H1 (cell line): ENCODE measurements at regions not wholly inside any gene's neighbourhood (a gene's known extent, or its start where the extent isn't known, plus 50 kb on each side); places are given as distances from the start of the nearest gene placed in this dataset.

Source experiments
- CTCF ChIA-PET: fragments of 300-600 bp; sonication (Branson Sonifier 250); formaldehyde crosslinking; loops from one replicate; lab custom pipeline; 2021; ENCODE audit not compliant: partially characterized antibody; lab: Charles Lee
- POLR2A ChIA-PET: fragments of 300-600 bp; sonication (Branson Sonifier 250); formaldehyde crosslinking; loops from one replicate; lab custom pipeline; 2021; ENCODE audit warnings: inconsistent platforms; ENCODE audit not compliant: partially characterized antibody; lab: Charles Lee
- DNase-seq, 2 experiments: peaks; one replicate each; pipeline versions ENCODE4 v3.0.0 to v3.0.0-alpha.2; 2010 to 2022; ENCODE audit warnings: low spot score in 2 of 2, low read depth in 1 of 2, mixed read lengths in 1 of 2
- FAIRE-seq: peaks from 2 replicates; lab custom pipeline; 2011; peaks lifted over from hg19 to GRCh38; lab: Jason Lieb, UNC
- H2AFZ ChIP-seq: 2 replicates; pipeline ENCODE4 v1.8.1; 2012; ENCODE audit warnings: low read length, inconsistent platforms
- H2AK5ac ChIP-seq: 2 replicates; pipeline ENCODE4 v1.6.1; 2013; ENCODE audit warnings: low read depth, low read length
- H2BK120ac ChIP-seq: replicated peaks from 2 replicates; pipeline ENCODE3; 2013; ENCODE audit warnings: low read depth, low read length, inconsistent platforms
- H2BK12ac ChIP-seq: 2 replicates; pipeline ENCODE4 v1.6.1; 2013; ENCODE audit warnings: low read depth, low read length
- H2BK15ac ChIP-seq: 2 replicates; pipeline ENCODE4 v1.6.1; 2013; ENCODE audit warnings: low read length
- H2BK20ac ChIP-seq: 2 replicates; pipeline ENCODE4 v1.6.1; 2013; ENCODE audit warnings: low read length
- H2BK5ac ChIP-seq: 2 replicates; pipeline ENCODE4 v1.6.1; 2013; ENCODE audit warnings: low read depth, low read length
- H3K14ac ChIP-seq: 2 replicates; pipeline ENCODE4 v1.6.1; 2013; ENCODE audit warnings: inconsistent platforms; ENCODE audit not compliant: insufficient read length
- H3K18ac ChIP-seq: 2 replicates; pipeline ENCODE4 v1.6.1; 2013; ENCODE audit warnings: low read length; ENCODE audit errors: extremely low read depth
- H3K23ac ChIP-seq: 2 replicates; pipeline ENCODE4 v1.6.1; 2013; ENCODE audit warnings: inconsistent platforms; ENCODE audit not compliant: insufficient read length
- H3K23me2 ChIP-seq: 2 replicates; pipeline ENCODE4 v1.6.1; 2013; ENCODE audit warnings: low read depth, low read length
- H3K27ac ChIP-seq: 2 replicates; pipeline ENCODE4 v1.6.1; 2011; ENCODE audit warnings: low read depth, low read length, inconsistent platforms
- H3K27me3 ChIP-seq, 4 experiments: replicated peaks in 1 of 4; 1 replicate in 1 of 4; 2 replicates in 3 of 4; pipeline versions ENCODE4 v1.6.1 to v1.8.1; 2011 to 2013; ENCODE audit warnings: low read length in 3 of 4, mild to moderate bottlenecking in 3 of 4, inconsistent platforms in 2 of 4, mixed read lengths in 2 of 4, moderate library complexity in 1 of 4; ENCODE audit not compliant: control insufficient read depth in 3 of 4, insufficient read depth in 3 of 4; ENCODE audit errors: extremely low read depth in 1 of 4
- H3K36me3 ChIP-seq, 4 experiments: 2 replicates each; pipeline versions ENCODE4 v1.6.1 to v1.8.1; 2011 to 2013; ENCODE audit warnings: mild to moderate bottlenecking in 4 of 4, low read length in 3 of 4, moderate library complexity in 2 of 4, control low read depth in 1 of 4, inconsistent platforms in 1 of 4; ENCODE audit not compliant: insufficient read depth in 4 of 4, control insufficient read depth in 2 of 4
- H3K4ac ChIP-seq: replicated peaks from 2 replicates; pipeline ENCODE3; 2013; ENCODE audit warnings: low read length, low read depth, mixed read lengths, inconsistent platforms; ENCODE audit not compliant: insufficient read length
- H3K4me1 ChIP-seq, 4 experiments: replicated peaks in 1 of 4; 1 replicate in 1 of 4; 2 replicates in 3 of 4; pipeline versions ENCODE4 v1.6.1 to v1.8.1; 2011 to 2013; ENCODE audit warnings: low read length in 3 of 4, inconsistent platforms in 2 of 4, mixed read lengths in 1 of 4; ENCODE audit not compliant: insufficient read depth in 4 of 4, control insufficient read depth in 3 of 4
- H3K4me2 ChIP-seq, 2 experiments: 2 replicates each; pipeline versions ENCODE4 v1.6.1 to v1.8.1; 2011 to 2013; ENCODE audit warnings: low read depth in 2 of 2, low read length in 2 of 2, control low read depth in 1 of 2, inconsistent platforms in 1 of 2, mild to moderate bottlenecking in 1 of 2; ENCODE audit not compliant: insufficient read depth in 1 of 2
- H3K4me3 ChIP-seq, 4 experiments: fragments of 200-600, 300-600 bp in 1 of 4; sonication (generic), shearing (Covaris generic), sonication (Bioruptor Twin) in 1 of 4; 2 replicates each; pipeline versions ENCODE4 v1.5.1 to v1.8.1; 2011 to 2016; ENCODE audit warnings: low read length in 4 of 4, low read depth in 3 of 4, control low read depth in 2 of 4, inconsistent platforms in 2 of 4, mild to moderate bottlenecking in 2 of 4, mixed read lengths in 1 of 4, moderate library complexity in 1 of 4; ENCODE audit not compliant: insufficient read depth in 2 of 4; ENCODE audit errors: extremely low read depth in 1 of 4
- H3K56ac ChIP-seq: replicated peaks from 2 replicates; pipeline ENCODE3; 2013; ENCODE audit warnings: low read depth, mild to moderate bottlenecking, mixed read lengths, low read length, inconsistent platforms; ENCODE audit not compliant: insufficient read length
- H3K79me1 ChIP-seq: 2 replicates; pipeline ENCODE4 v1.6.1; 2013; ENCODE audit warnings: low read depth, low read length, control low read depth
- H3K79me2 ChIP-seq, 2 experiments: 2 replicates each; pipeline versions ENCODE4 v1.6.1 to v1.8.1; 2012 to 2013; ENCODE audit warnings: low read length in 2 of 2, mild to moderate bottlenecking in 2 of 2, inconsistent platforms in 1 of 2; ENCODE audit not compliant: insufficient read depth in 2 of 2, control insufficient read depth in 1 of 2
- H3K9ac ChIP-seq, 4 experiments: replicated peaks in 1 of 4; 1 replicate in 1 of 4; 2 replicates in 3 of 4; pipeline versions ENCODE4 v1.6.1 to v1.8.1; 2011 to 2013; ENCODE audit warnings: low read depth in 3 of 4, low read length in 3 of 4, control low read depth in 2 of 4, mild to moderate bottlenecking in 2 of 4, moderate library complexity in 2 of 4, inconsistent platforms in 1 of 4; ENCODE audit errors: extremely low read depth in 1 of 4
- H3K9me3 ChIP-seq, 2 experiments: 2 replicates each; pipeline versions ENCODE4 v1.6.1 to v1.8.1; 2012 to 2013; ENCODE audit warnings: mild to moderate bottlenecking in 2 of 2, moderate library complexity in 2 of 2, control low read depth in 1 of 2, inconsistent platforms in 1 of 2, low read depth in 1 of 2, low read length in 1 of 2, mixed read lengths in 1 of 2; ENCODE audit not compliant: insufficient read depth in 2 of 2
- H4K20me1 ChIP-seq, 2 experiments: replicated peaks in 1 of 2; 2 replicates each; pipeline versions ENCODE3 to v1.8.1; 2011 to 2013; ENCODE audit warnings: inconsistent platforms in 2 of 2, low read length in 2 of 2, mild to moderate bottlenecking in 1 of 2; ENCODE audit not compliant: insufficient read depth in 2 of 2, control insufficient read depth in 1 of 2
- H4K5ac ChIP-seq: 2 replicates; pipeline ENCODE4 v1.6.1; 2013; ENCODE audit warnings: low read length, low read depth, mixed read lengths, inconsistent platforms; ENCODE audit not compliant: insufficient read length
- H4K8ac ChIP-seq: 2 replicates; pipeline ENCODE4 v1.8.0; 2013; ENCODE audit warnings: mild to moderate bottlenecking, moderate library complexity, low read length, inconsistent platforms; ENCODE audit not compliant: insufficient read depth; ENCODE audit errors: extremely low read depth
- H4K91ac ChIP-seq: replicated peaks from 2 replicates; pipeline ENCODE3; 2013; ENCODE audit warnings: low read length, mixed read lengths, inconsistent platforms; ENCODE audit not compliant: insufficient read length
- ASH2L ChIP-seq: fragments of 200-600, 300-600 bp; sonication (generic); IDR thresholded peaks from one replicate; pipeline ENCODE4 v1.7.1; 2017; ENCODE audit warnings: low read length
- MAFK ChIP-seq: IDR thresholded peaks from 2 replicates; pipeline ENCODE4 v1.6.1; 2012; ENCODE audit warnings: low read depth, mild to moderate bottlenecking, improper control_type of control experiment, low read length
- WGBS, 2 experiments: shearing (Covaris generic) in 1 of 2; methylation state at CpG; one replicate each; pipeline versions ENCODE4 v1.1.6 to v1.1.7; 2013 to 2015; ENCODE audit warnings: low lambda C conversion rate in 2 of 2, mixed read lengths in 2 of 2, inconsistent platforms in 1 of 2, low coverage in 1 of 2, missing lambda C conversion rate in 1 of 2; ENCODE audit not compliant: insufficient replicate concordance in 2 of 2, insufficient coverage in 1 of 2, insufficient read length in 1 of 2; ENCODE audit errors: extremely low coverage in 1 of 2, missing lambda C conversion rate in 1 of 2; 5-methylcytosine and 5-hydroxymethylcytosine counted together

- no peak overlapping the region for H3K56ac ChIP-seq
- no peak overlapping the region for H3K9ac ChIP-seq
- H2BK120ac ChIP-seq = no peak overlapping the region
- no peak overlapping the region for H4K8ac ChIP-seq
- 94% methylated on average over 2 of the region's 2 CpGs; no CpG with 5 or more reads in 1 of the 2 experiments for WGBS, 2 experiments
- no peaks in the 10 kb centered on the region for H4K20me1 ChIP-seq
- H3K36me3 ChIP-seq = no peaks in the 10 kb centered on the region
- no peak overlapping the region for H4K91ac ChIP-seq
- no peak overlapping the region for H2BK15ac ChIP-seq
- H3K9me3 ChIP-seq = peaks cover 8 to 10% of the 10 kb centered on the region in 2 experiments; a peak in 3 of 4 replicates
- no peaks in the 10 kb centered on the region; the same call in 1 of the 2 replicates for H3K23me2 ChIP-seq
- H2AK5ac ChIP-seq = no peak overlapping the region
- H2BK20ac ChIP-seq = no peak overlapping the region
- H2AFZ ChIP-seq = no peak overlapping the region
- no peak overlapping the region for H3K27ac ChIP-seq
- H3K23ac ChIP-seq = no peak overlapping the region
- ChIA-PET POLR2A (no interaction called here), CTCF (interaction anchor here (0.7 to 2.2 kb wide), 3 partner anchors 9 to 19 kb away, joined by 3 to 6 read pairs (median 4); no protein-coding TSS in a partner anchor)
- no peak overlapping the region for H4K5ac ChIP-seq
- no peaks in the 10 kb centered on the region for H3K79me1 ChIP-seq
- H2BK5ac ChIP-seq = no peak overlapping the region
- no peak overlapping the region for H3K4me2 ChIP-seq
- no peak for FAIRE-seq
- peaks cover 2 to 25% (median 11%) of the 10 kb centered on the region in 4 experiments; a peak in 5 of 7 replicates for H3K4me1 ChIP-seq
- H3K14ac ChIP-seq = no peak overlapping the region
- no peak overlapping the region for H2BK12ac ChIP-seq
- H3K4me3 ChIP-seq = no peak overlapping the region
- H3K79me2 ChIP-seq = no peaks in the 10 kb centered on the region
- H3K18ac ChIP-seq = no peak overlapping the region
- DNase-seq = no peak
- H3K27me3 ChIP-seq = no peaks in the 10 kb centered on the region
- TF ChIP-seq ASH2L = no peak
- peak; percentile 49; the same call in 1 of the 2 replicates for TF ChIP-seq MAFK
- no peak overlapping the region for H3K4ac ChIP-seq
Observed at GRCh38 chr16:26982422-26982821, 84.3 kb upstream of the C16orf82 start.
